Testis (tissue), 2 donors: ENCODE measurements at regions not wholly inside any gene's neighbourhood (a gene's known extent, or its start where the extent isn't known, plus 50 kb on each side); places are given as distances from the start of the nearest gene placed in this dataset.

Source experiments
- DNase-seq: peaks from one replicate; pipeline ENCODE4 v3.0.0-alpha.2; 2019
- H3K27ac ChIP-seq, 2 donors: fragments of 200-600 bp; sonication (generic); one replicate each; pipeline ENCODE4 v1.5.1; 2019
- H3K27me3 ChIP-seq: fragments of 200-600 bp; sonication (generic); one replicate; pipeline ENCODE4 v1.5.1; 2019
- H3K36me3 ChIP-seq: fragments of 200-600 bp; sonication (generic); one replicate; pipeline ENCODE4 v1.5.1; 2017; ENCODE audit warnings: low read depth; ENCODE audit errors: missing control alignments
- H3K4me1 ChIP-seq: fragments of 200-600 bp; sonication (generic); one replicate; pipeline ENCODE4 v1.5.1; 2019
- H3K4me3 ChIP-seq, 2 donors: fragments of 200-600 bp; sonication (generic); one replicate each; pipeline ENCODE4 v1.5.1; 2017 to 2019
- H3K9me3 ChIP-seq: fragments of 200-600 bp; sonication (generic); one replicate; pipeline ENCODE4 v1.5.1; 2017
- POLR2A ChIP-seq: fragments of 450-650 bp; IDR thresholded peaks from one replicate; pipeline ENCODE4 v1.6.1; 2017; ENCODE audit warnings: antibody characterized with exemption, mild to moderate bottlenecking, moderate library complexity
- WGBS, 2 donors: methylation state at CpG; one replicate each; pipeline ENCODE4 v1.1.5; 2018; 5-methylcytosine and 5-hydroxymethylcytosine counted together
- intact Hi-C: fragments of 100-400 bp; cut with DNase I; formaldehyde crosslinking; loops from one replicate; pipeline ENCODE4 v1.15.1; 2023; ENCODE audit warnings: low total_unique reads
- TF ChIP-seq, protein P1 (sequence below), 3 experiments: fragments of 450-650 bp in 2 of 3; fragments of 200-600 bp in 1 of 3; sonication (generic) in 1 of 3; IDR thresholded peaks; one replicate each; pipeline ENCODE4 v1.5.1; 2016 to 2019; ENCODE audit warnings: antibody characterized with exemption in 3 of 3, mild to moderate bottlenecking in 2 of 3, moderate library complexity in 1 of 3

DNA sequence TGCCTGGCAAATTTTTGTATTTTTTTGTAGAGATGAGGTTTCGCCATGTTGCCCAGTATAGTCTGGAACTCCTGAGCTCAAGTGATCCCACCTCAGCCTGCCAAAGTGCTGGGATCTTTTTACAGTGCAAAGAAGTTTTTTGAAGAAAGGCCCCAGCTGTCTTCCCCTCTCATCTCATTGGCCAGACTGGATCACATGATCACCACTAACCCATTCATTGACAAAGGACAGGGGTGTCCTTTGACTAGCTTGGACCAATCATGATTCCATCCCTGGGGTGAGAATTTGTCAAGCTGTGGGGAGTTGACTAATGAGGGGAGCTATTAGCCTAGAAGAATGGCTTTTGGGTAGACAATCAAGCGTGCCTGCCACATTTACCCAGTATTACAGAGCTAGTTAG, 232.9 kb upstream of the TANK start:
- DNase-seq, result no peak
- no peaks in the 10 kb centered on the region for H3K27me3 ChIP-seq
- H3K36me3 ChIP-seq, result no peaks in the 10 kb centered on the region
- H3K4me1 ChIP-seq, result no peaks in the 10 kb centered on the region
- no peak overlapping the region for H3K27ac ChIP-seq
- no peak overlapping the region for H3K4me3 ChIP-seq
- no peak for TF ChIP-seq POLR2A
- TF ChIP-seq, protein P1, sequence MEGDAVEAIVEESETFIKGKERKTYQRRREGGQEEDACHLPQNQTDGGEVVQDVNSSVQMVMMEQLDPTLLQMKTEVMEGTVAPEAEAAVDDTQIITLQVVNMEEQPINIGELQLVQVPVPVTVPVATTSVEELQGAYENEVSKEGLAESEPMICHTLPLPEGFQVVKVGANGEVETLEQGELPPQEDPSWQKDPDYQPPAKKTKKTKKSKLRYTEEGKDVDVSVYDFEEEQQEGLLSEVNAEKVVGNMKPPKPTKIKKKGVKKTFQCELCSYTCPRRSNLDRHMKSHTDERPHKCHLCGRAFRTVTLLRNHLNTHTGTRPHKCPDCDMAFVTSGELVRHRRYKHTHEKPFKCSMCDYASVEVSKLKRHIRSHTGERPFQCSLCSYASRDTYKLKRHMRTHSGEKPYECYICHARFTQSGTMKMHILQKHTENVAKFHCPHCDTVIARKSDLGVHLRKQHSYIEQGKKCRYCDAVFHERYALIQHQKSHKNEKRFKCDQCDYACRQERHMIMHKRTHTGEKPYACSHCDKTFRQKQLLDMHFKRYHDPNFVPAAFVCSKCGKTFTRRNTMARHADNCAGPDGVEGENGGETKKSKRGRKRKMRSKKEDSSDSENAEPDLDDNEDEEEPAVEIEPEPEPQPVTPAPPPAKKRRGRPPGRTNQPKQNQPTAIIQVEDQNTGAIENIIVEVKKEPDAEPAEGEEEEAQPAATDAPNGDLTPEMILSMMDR (IDR thresholded peaks at IDR 0.05), result no peak
- intact Hi-C loops, result no loop called here
- H3K9me3 ChIP-seq, result no peaks in the 10 kb centered on the region
- WGBS, 2 donors, result 38 to 44% methylated on average over 2 of the region's 2 CpGs

DNA sequence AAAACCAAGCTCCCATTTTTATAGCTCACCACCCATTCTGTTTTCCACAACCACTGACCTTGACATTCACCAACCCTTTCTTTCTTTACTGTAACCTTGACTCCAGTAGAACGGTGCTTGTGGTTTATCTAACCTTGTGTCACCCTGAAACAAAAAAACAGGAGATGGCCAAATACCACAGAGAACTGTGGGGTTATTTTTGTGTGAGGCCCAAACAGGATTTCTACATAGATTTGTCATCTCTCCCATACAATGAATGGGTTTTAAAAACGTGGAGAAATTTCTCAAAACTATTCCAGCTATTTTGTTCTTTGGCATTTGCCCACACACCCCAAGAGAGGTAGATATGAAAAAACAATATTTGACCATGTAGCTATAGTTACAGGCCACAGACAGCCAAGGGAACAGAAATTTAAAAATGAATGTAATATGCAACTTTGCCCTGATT, 231.3 kb upstream of the TANK start:
- Histone ChIP-seq H3K36me3 (no peaks in the 10 kb centered on the region), H3K27ac (no peak overlapping the region), H3K4me3 (no peak overlapping the region), H3K9me3 (no peaks in the 10 kb centered on the region), H3K27me3 (no peaks in the 10 kb centered on the region), H3K4me1 (no peaks in the 10 kb centered on the region)
- intact Hi-C loops, result no loop called here
- no peak for DNase-seq
- WGBS, 2 donors, result 27 to 28% methylated on average over 2 of the region's 2 CpGs
- TF ChIP-seq, protein P1 (IDR thresholded peaks at IDR 0.05), result no peak
- no peak for TF ChIP-seq POLR2A

DNA sequence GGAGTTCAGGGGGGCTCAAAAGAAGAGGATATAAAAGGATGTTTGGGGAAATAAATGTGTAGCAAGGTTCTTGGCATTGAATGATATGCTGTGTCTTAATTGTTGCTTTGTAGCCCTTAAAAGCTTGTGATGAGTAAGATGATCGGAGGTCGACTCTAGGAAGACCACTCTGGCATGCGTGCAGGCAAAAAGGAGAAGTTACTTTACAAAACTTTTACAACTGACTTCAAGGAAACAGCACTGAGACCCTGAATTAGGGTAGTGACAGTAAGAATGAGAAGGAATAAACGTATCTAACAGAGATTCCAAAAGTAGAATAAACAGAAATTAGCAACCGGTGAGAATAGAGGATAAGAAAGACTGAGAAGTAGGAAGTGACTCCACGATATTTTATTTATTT, 228.7 kb upstream of the TANK start:
- WGBS, 2 donors, result 83 to 94% methylated on average over 6 of the region's 6 CpGs
- no peak for TF ChIP-seq POLR2A
- TF ChIP-seq, protein P1 (IDR thresholded peaks at IDR 0.05), result no peak
- intact Hi-C loops, result no loop called here

DNA sequence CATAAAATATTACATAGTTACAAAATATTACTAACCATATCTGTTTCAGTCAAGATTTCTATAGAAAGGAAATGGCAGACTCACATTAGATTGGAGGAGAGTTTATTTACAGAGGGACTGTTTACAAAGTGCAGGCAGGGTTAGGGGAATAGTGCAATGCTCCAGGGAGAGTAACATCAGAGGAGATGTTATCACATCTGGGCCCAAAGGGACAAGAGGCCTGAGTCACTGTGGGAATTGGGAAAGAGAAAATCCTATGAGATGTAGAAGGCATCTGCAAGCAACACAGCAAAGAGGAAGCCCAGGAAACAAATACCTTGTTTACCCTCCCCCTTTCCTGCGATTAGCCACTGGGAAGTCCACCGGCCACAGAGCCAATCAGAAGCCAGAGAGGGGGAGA, 227.3 kb upstream of the TANK start:
- TF ChIP-seq, protein P1 (IDR thresholded peaks at IDR 0.05), result no peak
- TF ChIP-seq POLR2A, result no peak
- intact Hi-C loops, result no loop called here
- Histone ChIP-seq H3K27ac (no peak overlapping the region), H3K27me3 (no peaks in the 10 kb centered on the region), H3K9me3 (no peaks in the 10 kb centered on the region), H3K4me3 (no peak overlapping the region), H3K36me3 (no peaks in the 10 kb centered on the region), H3K4me1 (no peaks in the 10 kb centered on the region)
- 85 to 93% methylated on average over 2 of the region's 2 CpGs for WGBS, 2 donors
- DNase-seq, result no peak

More for the DNA sequence above, 228.7 kb upstream of the TANK start:
- H3K36me3 ChIP-seq, result no peaks in the 10 kb centered on the region
- DNase-seq, result no peak
- H3K9me3 ChIP-seq, result no peaks in the 10 kb centered on the region
- no peak overlapping the region for H3K27ac ChIP-seq
- no peaks in the 10 kb centered on the region for H3K4me1 ChIP-seq
- no peaks in the 10 kb centered on the region for H3K27me3 ChIP-seq
- no peak overlapping the region for H3K4me3 ChIP-seq

DNA sequence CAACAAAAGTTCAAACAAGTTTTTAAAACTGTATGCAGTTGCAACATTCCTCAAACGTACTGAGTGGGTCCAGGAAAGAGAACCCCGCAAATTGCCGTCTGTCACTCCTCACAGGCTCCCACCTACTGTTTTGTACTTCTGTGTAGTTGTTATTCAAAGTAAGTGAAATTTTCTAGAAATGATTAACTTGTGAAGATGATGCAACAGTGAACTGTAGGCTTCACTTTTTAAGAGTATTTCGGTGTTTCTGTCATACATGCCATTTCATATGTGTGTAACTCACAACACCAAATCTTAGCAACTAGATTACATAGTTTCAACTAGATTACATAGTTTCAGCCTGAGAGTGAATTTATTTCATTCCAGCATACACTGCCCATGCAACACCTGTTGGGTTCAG, 226.0 kb upstream of the TANK start:
- TF ChIP-seq, protein P1 (IDR thresholded peaks at IDR 0.05), result no peak
- TF ChIP-seq POLR2A, result no peak
- no peak overlapping the region for H3K27ac ChIP-seq
- intact Hi-C loops, result no loop called here
- no peak overlapping the region for H3K4me3 ChIP-seq
- DNase-seq, result no peak
- no peaks in the 10 kb centered on the region for H3K9me3 ChIP-seq
- WGBS, 2 donors, result 80 to 81% methylated on average over 4 of the region's 4 CpGs
- no peaks in the 10 kb centered on the region for H3K36me3 ChIP-seq
- no peaks in the 10 kb centered on the region for H3K4me1 ChIP-seq
- no peaks in the 10 kb centered on the region for H3K27me3 ChIP-seq
